Testis (tissue), 2 donors: ENCODE measurements at regions not wholly inside any gene's neighbourhood (a gene's known extent, or its start where the extent isn't known, plus 50 kb on each side); places are given as distances from the start of the nearest gene placed in this dataset.
"Not testable (repeated sequence)": the region's sequence is repeated elsewhere in the genome, so short reads cannot be mapped to it uniquely, and the experiment has no call there.

Experiments used
- DNase-seq: peaks from one replicate; pipeline ENCODE4 v3.0.0-alpha.2; 2019
- H3K27ac ChIP-seq, 2 donors: fragments of 200-600 bp; sonication (generic); one replicate each; pipeline ENCODE4 v1.5.1; 2019
- H3K27me3 ChIP-seq: fragments of 200-600 bp; sonication (generic); one replicate; pipeline ENCODE4 v1.5.1; 2019
- H3K36me3 ChIP-seq: fragments of 200-600 bp; sonication (generic); one replicate; pipeline ENCODE4 v1.5.1; 2017; ENCODE audit warnings: low read depth; ENCODE audit errors: missing control alignments
- H3K4me1 ChIP-seq: fragments of 200-600 bp; sonication (generic); one replicate; pipeline ENCODE4 v1.5.1; 2019
- H3K4me3 ChIP-seq, 2 donors: fragments of 200-600 bp; sonication (generic); one replicate each; pipeline ENCODE4 v1.5.1; 2017 to 2019
- H3K9me3 ChIP-seq: fragments of 200-600 bp; sonication (generic); one replicate; pipeline ENCODE4 v1.5.1; 2017
- POLR2A ChIP-seq: fragments of 450-650 bp; IDR thresholded peaks from one replicate; pipeline ENCODE4 v1.6.1; 2017; ENCODE audit warnings: antibody characterized with exemption, mild to moderate bottlenecking, moderate library complexity
- WGBS, 2 donors: methylation state at CpG; one replicate each; pipeline ENCODE4 v1.1.5; 2018; 5-methylcytosine and 5-hydroxymethylcytosine counted together
- intact Hi-C: fragments of 100-400 bp; cut with DNase I; formaldehyde crosslinking; loops from one replicate; pipeline ENCODE4 v1.15.1; 2023; ENCODE audit warnings: low total_unique reads
- TF ChIP-seq, protein P1 (sequence below), 3 experiments: fragments of 450-650 bp in 2 of 3; fragments of 200-600 bp in 1 of 3; sonication (generic) in 1 of 3; IDR thresholded peaks; one replicate each; pipeline ENCODE4 v1.5.1; 2016 to 2019; ENCODE audit warnings: antibody characterized with exemption in 3 of 3, mild to moderate bottlenecking in 2 of 3, moderate library complexity in 1 of 3

DNA sequence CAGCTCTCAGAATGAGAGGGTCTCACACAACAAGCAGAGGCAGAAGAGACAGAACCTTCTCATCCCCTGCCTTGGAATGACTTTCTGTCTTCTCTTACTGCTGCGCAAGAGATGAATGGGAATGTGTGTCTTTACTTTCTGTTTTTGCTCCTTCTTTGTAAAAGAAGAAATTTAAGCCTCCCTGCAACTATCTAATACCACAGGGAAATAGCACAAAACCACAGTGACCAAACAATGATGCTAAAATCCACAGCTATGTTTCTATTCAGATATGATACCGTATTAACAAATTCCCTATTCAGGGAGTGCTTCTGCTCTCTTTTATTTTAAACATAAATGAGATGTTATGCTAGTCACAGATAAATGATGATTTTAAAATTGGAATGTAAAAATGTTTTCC lies 173.8 kb upstream of the RAI2 start:
- Histone ChIP-seq H3K27ac (no peak overlapping the region), H3K4me1 (no peaks in the 10 kb centered on the region), H3K9me3 (no peaks in the 10 kb centered on the region), H3K4me3 (no peak overlapping the region), H3K27me3 (no peaks in the 10 kb centered on the region), H3K36me3 (no peaks in the 10 kb centered on the region)
- DNase-seq, result no peak
- 66 to 69% methylated on average over 2 of the region's 2 CpGs for WGBS, 2 donors
- TF ChIP-seq POLR2A, result no peak
- TF ChIP-seq, protein P1, sequence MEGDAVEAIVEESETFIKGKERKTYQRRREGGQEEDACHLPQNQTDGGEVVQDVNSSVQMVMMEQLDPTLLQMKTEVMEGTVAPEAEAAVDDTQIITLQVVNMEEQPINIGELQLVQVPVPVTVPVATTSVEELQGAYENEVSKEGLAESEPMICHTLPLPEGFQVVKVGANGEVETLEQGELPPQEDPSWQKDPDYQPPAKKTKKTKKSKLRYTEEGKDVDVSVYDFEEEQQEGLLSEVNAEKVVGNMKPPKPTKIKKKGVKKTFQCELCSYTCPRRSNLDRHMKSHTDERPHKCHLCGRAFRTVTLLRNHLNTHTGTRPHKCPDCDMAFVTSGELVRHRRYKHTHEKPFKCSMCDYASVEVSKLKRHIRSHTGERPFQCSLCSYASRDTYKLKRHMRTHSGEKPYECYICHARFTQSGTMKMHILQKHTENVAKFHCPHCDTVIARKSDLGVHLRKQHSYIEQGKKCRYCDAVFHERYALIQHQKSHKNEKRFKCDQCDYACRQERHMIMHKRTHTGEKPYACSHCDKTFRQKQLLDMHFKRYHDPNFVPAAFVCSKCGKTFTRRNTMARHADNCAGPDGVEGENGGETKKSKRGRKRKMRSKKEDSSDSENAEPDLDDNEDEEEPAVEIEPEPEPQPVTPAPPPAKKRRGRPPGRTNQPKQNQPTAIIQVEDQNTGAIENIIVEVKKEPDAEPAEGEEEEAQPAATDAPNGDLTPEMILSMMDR (IDR thresholded peaks at IDR 0.05), result no peak
- intact Hi-C loops, result no loop called here

DNA sequence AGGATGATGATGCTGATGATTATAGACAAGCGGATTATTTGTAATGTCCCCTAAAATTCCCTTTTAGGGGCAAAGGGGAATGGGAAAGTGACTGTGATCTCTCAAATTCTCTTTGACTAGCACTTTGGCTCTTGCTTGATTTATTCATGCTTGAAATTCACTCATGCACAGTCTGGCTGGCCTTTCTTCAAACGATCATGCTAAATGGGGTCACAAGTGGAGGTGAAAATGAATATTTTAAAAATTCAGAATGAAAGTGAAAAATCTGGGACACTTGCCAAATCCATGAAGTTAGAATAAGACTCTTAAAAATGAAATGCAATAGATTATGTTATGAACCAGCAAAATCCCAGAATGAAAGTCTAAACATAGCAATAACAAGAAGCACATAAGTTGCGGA lies 173.4 kb upstream of the RAI2 start:
- TF ChIP-seq, protein P1 (IDR thresholded peaks at IDR 0.05), result no peak
- no peak for TF ChIP-seq POLR2A
- Histone ChIP-seq H3K4me1 (no peaks in the 10 kb centered on the region), H3K36me3 (no peaks in the 10 kb centered on the region), H3K27me3 (no peaks in the 10 kb centered on the region), H3K9me3 (no peaks in the 10 kb centered on the region), H3K4me3 (no peak overlapping the region), H3K27ac (no peak overlapping the region)
- DNase-seq, result no peak
- intact Hi-C loops, result no loop called here
- WGBS, 2 donors, result 65 to 67% methylated on average over 3 of the region's 3 CpGs

DNA sequence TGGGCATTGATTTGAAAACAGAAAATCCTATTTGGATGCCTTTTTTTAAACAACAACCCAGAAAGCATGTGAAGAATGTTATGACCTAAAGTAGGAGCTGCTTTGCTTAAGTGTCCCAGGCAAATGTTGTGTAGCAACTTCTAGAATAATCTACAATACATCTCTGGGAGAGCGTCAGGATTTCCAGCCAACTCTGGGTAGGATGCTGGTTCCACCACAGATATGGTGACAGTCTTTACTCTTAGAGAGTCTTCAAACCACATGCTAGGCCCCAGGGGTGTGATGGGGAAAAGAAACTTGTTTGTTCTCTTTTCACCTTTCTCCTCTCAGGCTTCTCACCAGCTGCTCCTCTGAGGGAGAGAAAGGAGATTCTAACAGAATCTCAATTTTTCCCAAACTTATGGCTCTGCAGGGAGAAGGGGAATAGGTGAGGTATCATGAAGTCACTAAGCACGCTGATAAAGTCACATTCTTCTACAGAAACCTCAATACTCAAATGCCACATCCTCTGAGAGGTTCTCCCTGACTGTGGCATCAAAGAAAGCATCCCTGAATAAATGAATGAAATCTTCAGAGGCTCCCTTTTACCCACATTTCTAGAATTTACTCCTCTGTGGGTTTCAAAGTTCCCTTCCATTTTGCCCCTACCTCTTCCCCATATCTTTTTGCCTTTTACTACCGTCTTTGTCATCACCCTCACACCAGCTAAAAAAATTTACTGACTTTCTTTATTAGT lies 171.6 kb upstream of the RAI2 start:
- TF ChIP-seq, protein P1 (IDR thresholded peaks at IDR 0.05), result no peak
- no peak for TF ChIP-seq POLR2A
- no peak for DNase-seq
- intact Hi-C loops, result no loop called here
- no peaks in the 10 kb centered on the region for H3K27me3 ChIP-seq
- WGBS, 2 donors, result 97 to 98% methylated on average over 3 of the region's 3 CpGs
- no peaks in the 10 kb centered on the region for H3K36me3 ChIP-seq
- H3K27ac ChIP-seq, result no peak overlapping the region
- H3K9me3 ChIP-seq, result no peaks in the 10 kb centered on the region
- no peak overlapping the region for H3K4me3 ChIP-seq
- no peaks in the 10 kb centered on the region for H3K4me1 ChIP-seq

DNA sequence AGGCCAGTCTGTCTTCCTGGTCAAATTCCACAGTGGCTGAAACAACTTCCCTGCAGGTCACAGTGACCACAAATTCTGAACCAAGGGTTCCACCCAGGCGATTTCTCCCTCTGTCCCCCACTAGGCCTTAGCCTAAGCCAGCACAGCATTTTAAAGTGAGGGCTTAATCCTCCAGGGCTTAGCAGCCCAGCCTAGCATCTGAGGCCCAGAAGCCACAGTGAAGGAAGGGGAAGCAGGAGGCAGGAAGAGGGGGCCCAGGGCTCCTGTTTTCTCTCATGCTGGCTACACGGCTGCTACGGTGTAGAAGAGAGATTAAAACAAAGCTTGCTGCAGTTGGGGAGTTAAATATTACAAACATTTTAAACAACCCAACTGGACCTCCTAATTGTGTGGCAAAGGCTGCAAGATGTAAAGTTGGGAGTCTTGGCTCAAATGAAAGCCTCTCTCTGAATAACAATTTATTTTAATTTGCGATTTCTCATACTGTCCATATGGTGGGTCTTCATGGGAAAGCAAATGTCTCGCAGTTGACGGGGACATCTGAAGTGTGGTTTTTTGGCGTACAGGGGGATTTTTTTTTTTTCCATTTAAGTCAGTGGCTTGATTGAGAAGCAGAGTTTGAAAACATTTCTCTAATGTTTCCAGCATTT lies 170.8 kb upstream of the RAI2 start:
- no peaks in the 10 kb centered on the region for H3K36me3 ChIP-seq
- no peak for TF ChIP-seq POLR2A
- TF ChIP-seq, protein P1 (IDR thresholded peaks at IDR 0.05), result no peak
- no peaks in the 10 kb centered on the region for H3K4me1 ChIP-seq
- DNase-seq, result no peak
- H3K4me3 ChIP-seq, result no peak overlapping the region
- 78 to 83% methylated on average over 7 of the region's 7 CpGs for WGBS, 2 donors
- no peaks in the 10 kb centered on the region for H3K9me3 ChIP-seq
- no peak overlapping the region for H3K27ac ChIP-seq
- intact Hi-C loops, result no loop called here
- H3K27me3 ChIP-seq, result no peaks in the 10 kb centered on the region

DNA sequence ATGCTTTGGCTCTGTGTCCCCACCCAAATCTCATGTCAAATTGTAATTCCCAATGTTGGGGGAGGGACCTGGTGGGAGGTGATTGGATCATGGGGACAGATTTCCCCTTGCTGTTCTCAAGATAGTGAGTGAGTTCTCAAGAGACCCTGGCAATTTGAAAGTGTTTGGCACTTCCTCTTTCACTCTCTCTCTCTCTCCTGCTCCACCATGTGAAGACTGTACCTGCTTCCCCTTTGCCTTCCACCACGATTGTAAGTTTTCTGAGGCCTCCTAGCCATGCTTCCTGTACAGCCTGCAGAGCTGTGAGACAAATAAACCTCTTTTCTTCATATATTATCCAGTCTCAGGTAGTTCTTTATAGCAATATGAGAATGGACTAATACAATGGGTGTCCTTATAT lies 169.6 kb upstream of the RAI2 start:
- H3K9me3 ChIP-seq, H3K27me3 ChIP-seq, intact Hi-C loops, H3K4me3 ChIP-seq, DNase-seq, H3K4me1 ChIP-seq, H3K36me3 ChIP-seq, H3K27ac ChIP-seq: not testable (repeated sequence)
- WGBS, 2 donors, result 77 to 100% methylated on average over 1 of the region's 1 CpG
